Heart left ventricle (tissue), 16 donors: ENCODE measurements at regions not wholly inside any gene's neighbourhood (a gene's known extent, or its start where the extent isn't known, plus 50 kb on each side); places are given as distances from the start of the nearest gene placed in this dataset.

ENCODE experiments used
- ATAC-seq, 4 donors: fragments of 200-7000 bp; cut with Tn5 transposase; one replicate each; pipeline ENCODE4 v1.9.1; 2020 to 2022; ENCODE audit warnings: moderate library complexity in 4 of 4, mild to moderate bottlenecking in 3 of 4, moderate number of reproducible peaks in 1 of 4
- DNase-seq, 5 donors: peaks; one replicate each; pipeline ENCODE4 v3.0.0-alpha.2; 2020
- H3K27ac ChIP-seq, 12 donors: fragments of 200-600 bp; sonication (generic) in 4 of 12; one replicate each; pipeline versions ENCODE4 v1.5.0 to v1.8.0; 2016 to 2022; ENCODE audit warnings: mild to moderate bottlenecking in 2 of 12
- H3K27me3 ChIP-seq, 9 donors: fragments of 200-600 bp; sonication (generic) in 2 of 9; one replicate each; pipeline versions ENCODE4 v1.5.1 to v1.8.0; 2016 to 2022; ENCODE audit warnings: mild to moderate bottlenecking in 3 of 9
- H3K36me3 ChIP-seq, 9 donors: fragments of 200-600 bp; sonication (generic) in 2 of 9; one replicate each; pipeline versions ENCODE4 v1.5.0 to v1.8.0; 2018 to 2022; ENCODE audit warnings: mild to moderate bottlenecking in 2 of 9
- H3K4me1 ChIP-seq, 12 donors: fragments of 200-600 bp; sonication (generic) in 4 of 12; one replicate each; pipeline versions ENCODE4 v1.5.0 to v1.8.0; 2016 to 2022; ENCODE audit warnings: mild to moderate bottlenecking in 3 of 12
- H3K4me3 ChIP-seq, 12 donors: fragments of 200-600 bp; sonication (generic) in 4 of 12; one replicate each; pipeline versions ENCODE4 v1.5.0 to v1.8.0; 2017 to 2022; ENCODE audit warnings: mild to moderate bottlenecking in 9 of 12, moderate library complexity in 4 of 12
- H3K9me3 ChIP-seq, 12 donors: fragments of 200-600 bp; sonication (generic) in 4 of 12; one replicate each; pipeline versions ENCODE4 v1.5.0 to v1.8.0; 2016 to 2022; ENCODE audit warnings: mild to moderate bottlenecking in 1 of 12
- POLR2A ChIP-seq, 2 donors: fragments of 450-650 bp; IDR thresholded peaks; one replicate each; pipeline ENCODE4 v1.6.1; 2017; ENCODE audit warnings: antibody characterized with exemption in 2 of 2, mild to moderate bottlenecking in 2 of 2, moderate library complexity in 2 of 2
- WGBS, 4 donors: extraction: QIAGEN DNeasy Blood & Tissue Kit in 2 of 4; methylation state at CpG; one replicate each; pipeline versions ENCODE4 v1.1.5 to v1.1.7; 2013 to 2018; 5-methylcytosine and 5-hydroxymethylcytosine counted together
- intact Hi-C, 10 donors: fragments of 100-400 bp; cut with DNase I; formaldehyde crosslinking; loops; one replicate each; pipeline versions ENCODE4 v1.11.1 to v1.14.2; 2022
- TF ChIP-seq, protein P1 (sequence below), 12 donors: fragments of 200-600 bp; sonication (generic) in 4 of 12; IDR thresholded peaks; one replicate each; pipeline versions ENCODE4 v1.5.0 to v1.8.0; 2018 to 2022; ENCODE audit warnings: antibody characterized with exemption in 12 of 12, mild to moderate bottlenecking in 5 of 12
- donor health status: ischemic (EF 13 %, LVEDD 7.1; RV severe dilation, severe dysfunction).
- donor health status: healthy with polysubstance abuse.
- donor health status: DM: no; HTN: yes; CAD: no.
- donor health status: DM: no; HTN: no; CAD: no.
- donor health status: ischemic (EF 25% LVEDD 6.9; RV normal size, moderate dysfunction).
- donor health status: ischemic (EF 25% LVEDD 5.7; RV mildly dilated, moderate dysfunction).
- donor health status: healthy.
- donor health status: DM: yes; HTN: yes; CAD: no.
- donor health status: ischemic (EF 35%, LVEDD 5.7; RV mildly dilated, moderate dysfunction).
- donor health status: nonischemic (EF 11% LVEDD 7.7; RV severe dilation, severe dysfunction).
- donor health status: DM: yes; HTN: yes; CAD: no.
- donor health status: PGD.
- donor health status: ischemic (EF 29% LVEDD 5.4; RV normal size, mild dysfunction).
- donor health status: nonischemic (EF 23%, LVEDD 6.1; RV moderate dilation, normal function).

DNA sequence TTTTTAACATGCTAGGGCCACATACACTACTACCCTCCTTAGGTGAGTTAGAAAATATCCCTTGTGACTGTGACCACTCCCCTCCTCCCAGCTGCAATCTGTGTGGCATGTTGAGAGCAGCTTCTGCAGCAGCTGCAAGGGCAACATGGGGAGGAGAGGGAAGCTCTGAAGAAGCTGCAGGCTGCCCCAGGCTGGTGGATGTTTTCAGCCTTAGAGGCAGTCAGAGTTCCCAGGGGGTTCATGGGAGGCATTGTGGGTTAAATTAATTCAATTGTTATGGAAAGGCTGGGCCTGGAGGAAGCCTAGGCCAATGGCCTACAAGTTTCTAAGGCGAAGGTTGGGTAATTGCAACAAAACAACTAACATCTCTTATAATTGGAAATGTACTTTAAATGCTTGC lies 860.8 kb downstream of the NLGN4Y start:
- Histone ChIP-seq H3K36me3 (no peaks in the 10 kb centered on the region), H3K9me3 (no peaks in the 10 kb centered on the region), H3K27ac (no peak overlapping the region), H3K27me3 (no peaks in the 10 kb centered on the region), H3K4me3 (no peak overlapping the region), H3K4me1 (no peaks in the 10 kb centered on the region)
- TF ChIP-seq POLR2A (IDR thresholded peaks at IDR 0.05) = no peak
- TF ChIP-seq, protein P1, sequence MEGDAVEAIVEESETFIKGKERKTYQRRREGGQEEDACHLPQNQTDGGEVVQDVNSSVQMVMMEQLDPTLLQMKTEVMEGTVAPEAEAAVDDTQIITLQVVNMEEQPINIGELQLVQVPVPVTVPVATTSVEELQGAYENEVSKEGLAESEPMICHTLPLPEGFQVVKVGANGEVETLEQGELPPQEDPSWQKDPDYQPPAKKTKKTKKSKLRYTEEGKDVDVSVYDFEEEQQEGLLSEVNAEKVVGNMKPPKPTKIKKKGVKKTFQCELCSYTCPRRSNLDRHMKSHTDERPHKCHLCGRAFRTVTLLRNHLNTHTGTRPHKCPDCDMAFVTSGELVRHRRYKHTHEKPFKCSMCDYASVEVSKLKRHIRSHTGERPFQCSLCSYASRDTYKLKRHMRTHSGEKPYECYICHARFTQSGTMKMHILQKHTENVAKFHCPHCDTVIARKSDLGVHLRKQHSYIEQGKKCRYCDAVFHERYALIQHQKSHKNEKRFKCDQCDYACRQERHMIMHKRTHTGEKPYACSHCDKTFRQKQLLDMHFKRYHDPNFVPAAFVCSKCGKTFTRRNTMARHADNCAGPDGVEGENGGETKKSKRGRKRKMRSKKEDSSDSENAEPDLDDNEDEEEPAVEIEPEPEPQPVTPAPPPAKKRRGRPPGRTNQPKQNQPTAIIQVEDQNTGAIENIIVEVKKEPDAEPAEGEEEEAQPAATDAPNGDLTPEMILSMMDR (IDR thresholded peaks at IDR 0.05) = no peak
- 88 to 97% methylated on average over 1 of the region's 1 CpG; no CpG with 5 or more reads in 2 of the 4 donors for WGBS, 4 donors
- DNase-seq (no peak), ATAC-seq (no peak)
- intact Hi-C loops = no loop called here

DNA sequence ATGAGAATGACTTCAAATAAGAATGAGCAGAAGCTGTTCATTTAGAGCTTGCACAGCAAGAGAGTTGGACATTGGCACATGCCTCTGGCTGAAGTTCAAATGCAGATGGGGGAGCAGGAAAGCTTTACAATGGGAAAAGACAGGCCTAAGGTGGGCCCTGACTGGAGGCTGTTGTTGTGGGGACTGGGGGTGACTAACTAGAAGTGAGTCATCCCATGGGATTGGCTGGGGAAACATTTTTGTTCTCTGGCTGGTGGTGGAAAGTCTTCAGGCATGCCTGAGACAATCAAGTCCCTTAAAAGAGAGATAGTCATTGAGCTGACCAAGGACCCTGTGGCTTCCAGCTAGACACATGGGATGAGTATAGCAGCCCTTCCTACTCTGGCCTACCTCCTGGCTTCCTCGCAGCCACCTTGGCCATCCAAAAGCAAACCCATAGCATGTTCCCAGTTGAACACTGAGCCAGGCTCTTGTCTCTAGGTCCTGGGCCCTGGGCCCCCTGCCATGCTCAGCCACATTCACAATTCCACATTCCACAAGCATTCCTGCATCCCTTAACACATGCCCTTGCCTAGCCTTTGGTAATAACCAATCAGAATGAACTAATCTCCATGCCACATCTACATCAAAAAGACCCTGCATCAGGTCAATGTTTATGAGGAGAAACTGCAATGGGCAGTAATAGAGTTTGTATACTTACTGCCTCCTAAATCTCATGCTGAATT lies 873.4 kb downstream of the NLGN4Y start:
- intact Hi-C loops = no loop called here
- WGBS, 4 donors = 68 to 80% methylated on average over 1 of the region's 1 CpG; no CpG with 5 or more reads in 2 of the 4 donors
- H3K27ac ChIP-seq = no peak overlapping the region
- H3K36me3 ChIP-seq = no peaks in the 10 kb centered on the region
- no peaks in the 10 kb centered on the region for H3K27me3 ChIP-seq
- H3K9me3 ChIP-seq = no peaks in the 10 kb centered on the region
- H3K4me3 ChIP-seq = no peak overlapping the region
- no peak for ATAC-seq
- no peak for DNase-seq
- no peaks in the 10 kb centered on the region for H3K4me1 ChIP-seq
- TF ChIP-seq, protein P1 (IDR thresholded peaks at IDR 0.05) = no peak
- no peak for TF ChIP-seq POLR2A (IDR thresholded peaks at IDR 0.05)

DNA sequence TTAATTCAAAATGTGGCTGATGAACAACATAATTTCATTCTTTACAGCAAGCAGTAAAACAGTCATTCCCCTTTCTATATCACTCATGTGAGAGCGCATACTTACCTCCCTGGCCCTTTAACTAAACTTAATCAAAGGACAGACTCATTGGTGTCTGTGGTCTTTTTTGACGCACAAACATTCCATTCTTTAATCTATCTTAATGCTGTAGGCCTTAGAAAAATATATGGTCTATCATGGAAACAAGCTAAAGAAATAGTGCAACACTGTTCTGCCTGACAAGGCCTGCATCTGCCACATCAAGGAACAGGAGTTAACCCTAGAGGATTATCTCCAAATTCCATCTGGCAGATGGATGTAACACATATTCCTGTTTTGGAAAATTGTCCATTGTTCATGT lies 878.1 kb downstream of the NLGN4Y start:
- DNase-seq (no peak), ATAC-seq (no peak)
- Histone ChIP-seq H3K4me3 (no peak overlapping the region), H3K27ac (no peak overlapping the region), H3K27me3 (no peaks in the 10 kb centered on the region), H3K36me3 (no peaks in the 10 kb centered on the region), H3K4me1 (no peaks in the 10 kb centered on the region), H3K9me3 (no peaks in the 10 kb centered on the region)
- 79 to 85% methylated on average over 2 of the region's 2 CpGs; no CpG with 5 or more reads in 2 of the 4 donors for WGBS, 4 donors
- TF ChIP-seq, protein P1 (IDR thresholded peaks at IDR 0.05) = no peak
- TF ChIP-seq POLR2A (IDR thresholded peaks at IDR 0.05) = no peak
- intact Hi-C loops = no loop called here

DNA sequence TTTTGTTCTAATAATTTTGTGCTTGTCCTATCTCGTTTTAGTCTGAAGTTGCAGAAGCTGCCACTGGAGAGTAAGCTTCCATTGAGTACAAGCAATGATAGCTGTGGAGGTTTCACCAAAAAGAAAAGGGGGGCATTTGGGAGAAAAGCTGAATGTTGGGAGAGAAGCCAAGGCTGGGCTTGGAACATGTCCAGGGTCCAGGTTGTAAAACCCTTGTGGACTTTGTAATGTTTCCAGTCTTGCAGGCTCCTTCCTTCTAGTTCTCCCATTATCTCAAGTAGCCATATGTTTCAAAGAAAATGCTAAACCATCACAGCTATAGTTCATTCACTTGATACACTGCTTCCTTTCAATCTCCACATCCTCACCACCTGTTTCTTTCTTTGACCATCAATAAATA lies 880.2 kb downstream of the NLGN4Y start:
- ATAC-seq (no peak), DNase-seq (no peak)
- Histone ChIP-seq H3K27ac (no peak overlapping the region), H3K4me3 (no peak overlapping the region), H3K36me3 (no peaks in the 10 kb centered on the region), H3K4me1 (no peaks in the 10 kb centered on the region), H3K9me3 (no peaks in the 10 kb centered on the region), H3K27me3 (no peaks in the 10 kb centered on the region)
- TF ChIP-seq, protein P1 (IDR thresholded peaks at IDR 0.05) = no peak
- TF ChIP-seq POLR2A (IDR thresholded peaks at IDR 0.05) = no peak
- WGBS, 4 donors = 38 to 56% methylated on average over 1 of the region's 1 CpG; no CpG with 5 or more reads in 2 of the 4 donors
- intact Hi-C loops = no loop called here
